ENCODE measurements at regions not wholly inside any gene's neighbourhood (a gene's known extent, or its start where the extent isn't known, plus 50 kb on each side); places are given as distances from the start of the nearest gene placed in this dataset.

DNA sequence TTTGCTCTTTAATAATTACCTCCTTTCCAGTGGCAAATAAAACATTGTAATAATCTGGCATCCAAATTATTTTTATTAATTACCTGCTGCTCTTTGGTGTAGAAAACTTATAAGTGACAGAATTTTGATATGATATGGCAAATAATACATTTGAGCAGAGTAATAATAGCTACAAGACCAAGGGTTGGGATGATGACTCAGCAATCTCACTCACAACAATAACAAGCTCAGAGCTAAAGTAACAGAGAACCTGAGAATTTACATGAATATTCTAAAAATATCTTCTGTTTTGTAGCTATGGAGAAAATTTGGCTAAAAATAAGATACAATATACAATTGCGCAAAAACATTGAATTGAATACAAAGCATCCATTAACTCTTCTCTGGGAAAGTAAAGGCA lies 480.8 kb upstream of the COBL start:
- TF ChIP-seq, protein P1, sequence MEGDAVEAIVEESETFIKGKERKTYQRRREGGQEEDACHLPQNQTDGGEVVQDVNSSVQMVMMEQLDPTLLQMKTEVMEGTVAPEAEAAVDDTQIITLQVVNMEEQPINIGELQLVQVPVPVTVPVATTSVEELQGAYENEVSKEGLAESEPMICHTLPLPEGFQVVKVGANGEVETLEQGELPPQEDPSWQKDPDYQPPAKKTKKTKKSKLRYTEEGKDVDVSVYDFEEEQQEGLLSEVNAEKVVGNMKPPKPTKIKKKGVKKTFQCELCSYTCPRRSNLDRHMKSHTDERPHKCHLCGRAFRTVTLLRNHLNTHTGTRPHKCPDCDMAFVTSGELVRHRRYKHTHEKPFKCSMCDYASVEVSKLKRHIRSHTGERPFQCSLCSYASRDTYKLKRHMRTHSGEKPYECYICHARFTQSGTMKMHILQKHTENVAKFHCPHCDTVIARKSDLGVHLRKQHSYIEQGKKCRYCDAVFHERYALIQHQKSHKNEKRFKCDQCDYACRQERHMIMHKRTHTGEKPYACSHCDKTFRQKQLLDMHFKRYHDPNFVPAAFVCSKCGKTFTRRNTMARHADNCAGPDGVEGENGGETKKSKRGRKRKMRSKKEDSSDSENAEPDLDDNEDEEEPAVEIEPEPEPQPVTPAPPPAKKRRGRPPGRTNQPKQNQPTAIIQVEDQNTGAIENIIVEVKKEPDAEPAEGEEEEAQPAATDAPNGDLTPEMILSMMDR (IDR thresholded peaks at IDR 0.05): no peak
- no peak for TF ChIP-seq POLR2A (IDR thresholded peaks at IDR 0.05)
- TF ChIP-seq POLR2AphosphoS5 (IDR thresholded peaks at IDR 0.05): no peak
